ENCODE measurements at regions not wholly inside any gene's neighbourhood (a gene's known extent, or its start where the extent isn't known, plus 50 kb on each side); places are given as distances from the start of the nearest gene placed in this dataset.

DNA sequence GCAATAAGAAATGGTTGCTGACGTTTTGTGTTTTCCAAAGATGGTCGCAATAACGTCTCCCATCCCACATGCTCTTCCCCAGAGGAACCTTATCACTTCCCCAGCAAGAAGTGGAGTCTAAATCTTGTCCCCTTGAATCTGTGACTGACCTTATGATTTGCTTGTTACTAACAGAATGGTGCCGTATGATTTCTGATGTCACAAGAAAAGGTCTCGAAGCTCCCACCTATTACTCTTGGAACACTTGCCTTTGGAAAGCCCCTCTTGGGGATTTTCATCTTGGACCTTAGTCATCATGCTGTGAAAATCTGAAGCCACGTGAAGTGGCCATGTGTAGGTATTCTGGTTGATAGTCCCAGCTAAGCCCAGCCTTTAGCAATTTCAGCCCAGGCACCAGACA, 86.2 kb upstream of the GLS start:
- H3K9me3 ChIP-seq, result no peaks in the 10 kb centered on the region
- no peak overlapping the region for H3K4me2 ChIP-seq
- TF ChIP-seq Cebpa-rat (IDR thresholded peaks at IDR 0.05), result no peak
- no peak overlapping the region for H3K27ac ChIP-seq
- no peaks in the 10 kb centered on the region for H3K27me3 ChIP-seq
- H3K4me3 ChIP-seq, result no peak overlapping the region
- no peaks in the 10 kb centered on the region for H3K36me3 ChIP-seq
- no peak overlapping the region for H3K9ac ChIP-seq
- peaks cover 4% of the 10 kb centered on the region; the same call in 1 of the 2 replicates for H3K4me1 ChIP-seq
- H4K20me1 ChIP-seq, result no peaks in the 10 kb centered on the region

DNA sequence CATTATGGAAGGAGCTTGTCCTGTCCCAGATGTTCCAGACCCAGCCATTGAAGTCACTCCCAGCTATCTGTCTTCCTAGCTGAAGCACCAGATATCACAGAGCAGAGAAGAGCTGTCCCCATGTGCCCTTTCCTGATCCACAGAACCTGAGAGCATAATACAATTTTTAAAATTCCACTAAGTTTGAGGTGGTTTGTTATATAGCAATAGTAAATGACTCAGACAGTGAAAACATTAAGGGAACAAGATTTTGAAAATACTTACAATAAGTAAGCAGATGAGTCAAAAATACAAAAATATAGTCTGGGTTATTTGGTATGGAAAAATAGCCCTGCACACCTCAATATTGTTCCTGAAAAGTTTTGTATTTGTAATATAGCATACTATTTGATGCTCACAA, 85.8 kb upstream of the GLS start:
- Histone ChIP-seq H3K4me1 (no peaks in the 10 kb centered on the region), H4K20me1 (no peaks in the 10 kb centered on the region), H3K9ac (no peak overlapping the region), H3K4me3 (no peak overlapping the region), H3K36me3 (no peaks in the 10 kb centered on the region), H3K27ac (no peak overlapping the region), H3K27me3 (no peaks in the 10 kb centered on the region), H3K4me2 (no peak overlapping the region), H3K9me3 (no peaks in the 10 kb centered on the region)
- TF ChIP-seq Cebpa-rat (IDR thresholded peaks at IDR 0.05), result no peak

DNA sequence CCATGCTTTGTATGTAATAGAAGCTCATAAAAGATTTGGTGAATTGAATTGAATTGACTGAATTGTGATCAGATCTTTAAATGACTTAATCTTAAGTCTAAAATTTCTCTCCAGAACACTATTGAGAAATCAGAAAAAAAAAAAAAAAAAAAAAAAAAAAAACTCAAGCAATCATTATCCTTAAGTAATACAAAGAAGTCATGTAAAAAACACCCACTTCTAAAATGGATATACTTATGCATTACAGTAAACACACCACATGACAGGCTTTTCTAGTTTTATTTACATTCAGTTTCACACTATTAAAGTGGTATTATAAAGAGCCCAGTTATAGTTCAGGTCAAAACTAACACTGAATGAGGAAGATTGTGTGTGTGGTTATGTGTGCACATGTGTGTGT, 84.9 kb upstream of the GLS start:
- H3K4me3 ChIP-seq, result no peak overlapping the region
- no peak for TF ChIP-seq Cebpa-rat (IDR thresholded peaks at IDR 0.05)
- H3K9me3 ChIP-seq, result no peaks in the 10 kb centered on the region
- H4K20me1 ChIP-seq, result no peaks in the 10 kb centered on the region
- no peaks in the 10 kb centered on the region for H3K27me3 ChIP-seq
- H3K36me3 ChIP-seq, result no peaks in the 10 kb centered on the region
- no peaks in the 10 kb centered on the region for H3K4me1 ChIP-seq
- H3K4me2 ChIP-seq, result no peak overlapping the region
- no peak overlapping the region for H3K27ac ChIP-seq
- H3K9ac ChIP-seq, result no peak overlapping the region

DNA sequence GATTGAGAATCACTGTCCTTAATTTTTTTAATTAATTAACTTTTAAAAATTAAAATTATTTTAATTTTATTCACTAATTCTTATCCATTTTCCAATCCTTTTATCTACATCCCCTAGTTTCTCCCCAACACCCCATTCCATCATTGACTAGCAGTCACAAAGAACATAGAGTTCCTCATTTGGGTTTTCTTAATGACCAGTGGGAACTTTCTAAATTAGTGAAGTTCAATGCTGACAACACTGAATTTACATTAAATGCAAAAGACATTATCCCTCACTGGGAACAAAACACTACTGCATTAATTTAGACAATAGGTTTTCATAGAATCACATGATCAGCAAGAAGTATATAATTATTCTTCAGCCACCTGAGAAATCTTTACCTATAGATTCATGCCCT, 80.6 kb upstream of the GLS start:
- no peak overlapping the region for H3K27ac ChIP-seq

DNA sequence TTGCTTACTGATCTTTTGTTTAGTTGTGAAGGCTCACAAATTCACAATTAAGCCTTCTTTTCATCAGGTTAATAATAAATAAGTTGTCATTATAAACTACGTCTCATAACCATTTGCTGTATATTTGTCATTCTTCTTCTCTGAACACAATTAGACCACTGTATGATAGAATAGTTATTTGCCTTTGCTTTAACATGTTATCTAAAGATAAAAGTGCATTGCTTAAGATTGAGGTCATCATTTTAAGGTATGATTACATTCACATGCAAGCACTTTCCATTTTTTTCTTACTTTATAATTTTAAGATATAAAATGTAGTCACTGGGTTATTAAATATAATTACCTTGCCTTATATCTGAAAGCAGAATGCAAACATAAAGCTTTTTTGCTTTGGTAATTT, 80.1 kb upstream of the GLS start:
- H3K9ac ChIP-seq, result no peak overlapping the region
- H4K20me1 ChIP-seq, result no peaks in the 10 kb centered on the region
- no peak overlapping the region for H3K4me2 ChIP-seq
- H3K27me3 ChIP-seq, result no peaks in the 10 kb centered on the region
- H3K27ac ChIP-seq, result no peak overlapping the region
- H3K4me3 ChIP-seq, result no peak overlapping the region
- H3K4me1 ChIP-seq, result peaks cover 4% of the 10 kb centered on the region; the same call in 1 of the 2 replicates
- TF ChIP-seq Cebpa-rat (IDR thresholded peaks at IDR 0.05), result no peak
- no peaks in the 10 kb centered on the region for H3K9me3 ChIP-seq
- no peaks in the 10 kb centered on the region for H3K36me3 ChIP-seq

More for the DNA sequence above, 80.6 kb upstream of the GLS start:
- Histone ChIP-seq H3K4me3 (no peak overlapping the region), H3K4me1 (no peaks in the 10 kb centered on the region), H4K20me1 (no peaks in the 10 kb centered on the region), H3K9me3 (no peaks in the 10 kb centered on the region), H3K4me2 (no peak overlapping the region), H3K27me3 (no peaks in the 10 kb centered on the region), H3K9ac (no peak overlapping the region), H3K36me3 (no peaks in the 10 kb centered on the region)
- TF ChIP-seq Cebpa-rat (IDR thresholded peaks at IDR 0.05), result no peak

DNA sequence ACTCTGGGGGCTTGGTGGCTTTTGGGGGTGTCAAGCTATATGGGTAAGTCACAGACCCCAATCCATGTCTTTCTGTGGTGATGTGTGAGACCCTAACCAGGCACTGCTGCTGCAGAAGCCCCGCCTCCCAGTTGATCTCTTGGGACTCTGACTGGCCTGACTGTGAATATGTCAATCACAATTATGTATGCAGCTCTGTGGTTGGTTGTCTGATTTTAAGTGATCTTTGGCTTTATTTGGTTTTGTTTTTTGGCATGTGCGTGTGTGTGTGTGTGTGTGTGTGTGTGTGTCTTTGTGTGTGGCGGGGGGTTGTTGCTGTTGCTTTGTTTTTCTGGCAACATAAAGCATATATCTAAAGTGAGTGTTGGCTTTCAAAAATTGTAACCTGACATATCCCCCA, 78.5 kb upstream of the GLS start:
- Histone ChIP-seq H3K27ac (no peak overlapping the region), H3K27me3 (no peaks in the 10 kb centered on the region), H3K4me3 (no peak overlapping the region), H3K4me2 (no peak overlapping the region), H3K9ac (no peak overlapping the region), H4K20me1 (no peaks in the 10 kb centered on the region), H3K4me1 (peaks cover 9% of the 10 kb centered on the region), H3K36me3 (no peaks in the 10 kb centered on the region), H3K9me3 (no peaks in the 10 kb centered on the region)
- no peak for TF ChIP-seq Cebpa-rat (IDR thresholded peaks at IDR 0.05)

DNA sequence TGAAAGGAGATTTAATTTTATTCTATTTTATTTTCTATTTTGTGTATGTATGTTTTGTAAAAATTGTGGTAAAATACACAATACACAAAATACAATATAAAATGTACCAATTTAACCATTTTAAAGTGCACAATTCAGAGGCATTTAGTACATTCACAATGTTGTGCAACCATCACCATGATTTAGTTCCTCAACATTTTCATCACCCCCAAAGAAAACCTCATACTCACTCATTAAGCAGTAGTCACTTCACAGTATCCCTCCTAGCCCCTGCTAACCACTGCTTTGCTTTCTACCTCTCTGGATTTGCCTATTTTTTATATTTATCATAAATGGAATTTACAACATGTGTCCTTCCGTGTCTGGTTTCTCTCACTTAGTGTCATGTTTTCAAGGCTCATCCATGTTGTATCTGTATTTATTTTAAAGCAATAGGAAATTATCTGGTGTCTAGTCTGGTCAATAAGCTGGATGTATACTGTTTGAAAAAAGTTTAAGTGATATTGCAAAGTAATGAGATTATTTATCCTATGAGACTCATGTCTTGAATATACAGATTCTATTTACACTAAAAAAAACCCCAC, 77.9 kb upstream of the GLS start:
- Histone ChIP-seq H3K27me3 (no peaks in the 10 kb centered on the region), H4K20me1 (no peaks in the 10 kb centered on the region)

DNA sequence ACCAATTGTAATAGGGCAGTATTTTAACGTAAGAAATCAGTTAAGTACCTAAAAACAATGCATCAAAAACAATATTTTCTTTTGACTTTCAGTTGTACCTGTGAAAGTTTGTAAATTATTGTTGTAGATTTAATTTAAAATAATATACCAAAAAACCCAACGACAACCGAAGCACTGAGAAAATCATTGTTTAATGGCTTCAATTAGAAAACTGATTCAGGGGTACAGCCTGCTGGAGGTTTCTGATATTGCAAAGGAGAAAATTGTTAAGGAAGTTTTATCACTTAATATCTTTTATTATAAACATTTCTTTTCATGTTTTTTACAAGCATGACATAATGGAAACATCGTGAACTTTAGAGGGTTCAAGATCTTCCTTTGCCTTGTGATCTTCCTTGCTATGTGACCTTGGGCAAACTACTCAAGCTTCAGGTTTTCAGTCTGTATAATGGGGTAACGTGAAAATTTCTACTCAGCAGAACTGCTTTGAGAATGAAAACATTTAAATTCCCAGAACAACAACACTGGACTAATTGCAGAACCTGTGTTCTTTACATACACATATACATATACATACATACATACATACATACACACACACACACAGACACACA, 76.3 kb upstream of the GLS start:
- Histone ChIP-seq H3K9me3 (no peaks in the 10 kb centered on the region), H3K4me2 (no peak overlapping the region), H3K9ac (no peak overlapping the region), H3K27me3 (no peaks in the 10 kb centered on the region), H3K4me3 (no peak overlapping the region), H3K27ac (no peak overlapping the region), H4K20me1 (no peaks in the 10 kb centered on the region), H3K36me3 (no peaks in the 10 kb centered on the region), H3K4me1 (peaks cover 23% of the 10 kb centered on the region)
- TF ChIP-seq Cebpa-rat (IDR thresholded peaks at IDR 0.05), result no peak

More for the DNA sequence above, 77.9 kb upstream of the GLS start:
- H3K27ac ChIP-seq, result no peak overlapping the region
- H3K9me3 ChIP-seq, result no peaks in the 10 kb centered on the region
- no peak overlapping the region for H3K4me2 ChIP-seq
- no peak for TF ChIP-seq Cebpa-rat (IDR thresholded peaks at IDR 0.05)
- H3K9ac ChIP-seq, result no peak overlapping the region
- H3K36me3 ChIP-seq, result no peaks in the 10 kb centered on the region
- peaks cover 15% of the 10 kb centered on the region for H3K4me1 ChIP-seq
- H3K4me3 ChIP-seq, result no peak overlapping the region

DNA sequence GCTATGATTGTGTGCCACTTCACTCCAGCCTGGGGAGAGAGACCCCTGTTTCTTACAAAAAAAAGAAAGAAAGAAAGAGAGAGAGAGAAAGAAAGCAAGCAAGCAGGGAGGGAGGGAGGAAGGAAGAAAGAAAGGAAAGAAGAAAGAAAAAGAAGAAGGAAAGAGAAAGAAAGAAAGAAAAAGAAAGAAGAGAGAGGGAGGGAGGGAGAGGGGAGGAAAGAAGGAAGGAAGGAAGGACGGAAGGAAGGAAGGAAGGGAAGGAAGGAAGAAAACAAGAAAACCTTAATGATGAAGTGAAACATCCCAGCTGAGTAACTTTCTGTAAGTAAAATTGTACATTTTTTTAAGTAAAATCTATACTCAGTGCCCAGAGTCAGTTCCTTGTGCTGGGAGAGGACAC, 75.5 kb upstream of the GLS start:
- Histone ChIP-seq H3K4me3 (no peak overlapping the region), H3K9me3 (no peaks in the 10 kb centered on the region), H3K36me3 (no peaks in the 10 kb centered on the region), H4K20me1 (no peaks in the 10 kb centered on the region), H3K4me1 (peaks cover 23% of the 10 kb centered on the region), H3K4me2 (no peak overlapping the region; the same call in 1 of the 2 replicates), H3K27me3 (no peaks in the 10 kb centered on the region), H3K27ac (no peak overlapping the region), H3K9ac (no peak overlapping the region)
- TF ChIP-seq Cebpa-rat (IDR thresholded peaks at IDR 0.05), result no peak

DNA sequence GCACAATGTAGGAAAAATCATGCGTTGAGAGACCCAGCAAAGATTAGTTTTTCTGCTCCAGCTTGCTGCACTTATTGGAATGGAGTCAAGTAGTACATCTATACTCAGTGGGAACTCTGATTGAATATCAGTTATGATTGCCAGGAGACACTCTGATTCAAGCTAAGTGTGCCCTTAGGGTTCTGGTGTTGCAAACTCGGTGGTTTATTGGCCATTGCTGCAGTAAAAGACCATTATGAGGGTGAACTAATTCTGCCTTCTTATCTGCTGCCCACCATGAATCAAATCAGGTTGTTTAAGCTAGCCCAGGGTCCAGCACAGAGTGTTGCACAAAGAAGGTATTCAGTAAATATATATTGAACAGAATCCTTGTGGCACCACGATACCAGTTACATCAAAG, 74.8 kb upstream of the GLS start:
- no peaks in the 10 kb centered on the region for H4K20me1 ChIP-seq
- H3K4me3 ChIP-seq, result no peak overlapping the region
- H3K4me2 ChIP-seq, result no peak overlapping the region
- peaks cover 23% of the 10 kb centered on the region for H3K4me1 ChIP-seq
- H3K27ac ChIP-seq, result no peak overlapping the region
- no peak for TF ChIP-seq Cebpa-rat (IDR thresholded peaks at IDR 0.05)
- H3K9ac ChIP-seq, result no peak overlapping the region
- no peaks in the 10 kb centered on the region for H3K9me3 ChIP-seq
- no peaks in the 10 kb centered on the region for H3K27me3 ChIP-seq
- H3K36me3 ChIP-seq, result no peaks in the 10 kb centered on the region

Data from BLaER1 (cell line).